Chondrocyte (in vitro differentiated cells): ENCODE measurements at regions not wholly inside any gene's neighbourhood (a gene's known extent, or its start where the extent isn't known, plus 50 kb on each side); places are given as distances from the start of the nearest gene placed in this dataset.
"Not testable (repeated sequence)": the region's sequence is repeated elsewhere in the genome, so short reads cannot be mapped to it uniquely, and the experiment has no call there.

Experiments used
- DNase-seq: peaks from one replicate; pipeline ENCODE4 v3.0.0; 2021; ENCODE audit warnings: mixed read lengths, low spot score
- H3K27ac Mint-ChIP-seq: one replicate; pipeline ENCODE4 v1.8.0; 2021; ENCODE audit warnings: mild to moderate bottlenecking, moderate library complexity, mixed read lengths; ENCODE audit not compliant: unreplicated experiment
- H3K27me3 Mint-ChIP-seq: 2 replicates; pipeline ENCODE4 v1.8.0; 2021; ENCODE audit warnings: low read depth, mixed read lengths
- H3K36me3 Mint-ChIP-seq: 2 replicates; pipeline ENCODE4 v1.8.0; 2021; ENCODE audit warnings: low read depth, mixed read lengths
- H3K4me1 Mint-ChIP-seq: 2 replicates; pipeline ENCODE4 v1.8.0; 2021; ENCODE audit warnings: low read depth, mild to moderate bottlenecking, mixed read lengths
- H3K4me3 Mint-ChIP-seq: one replicate; pipeline ENCODE4 v1.8.0; 2021; ENCODE audit warnings: mild to moderate bottlenecking, moderate library complexity, mixed read lengths; ENCODE audit not compliant: unreplicated experiment
- H3K9me3 Mint-ChIP-seq: 2 replicates; pipeline ENCODE4 v1.8.0; 2021; ENCODE audit warnings: low read depth, mixed read lengths
- TF ChIP-seq, protein P1 (sequence below): fragments of 200-600 bp; sonication (generic); IDR thresholded peaks from 2 replicates; pipeline ENCODE4 v1.5.0; 2021; ENCODE audit warnings: antibody characterized with exemption, mild to moderate bottlenecking, moderate library complexity

DNA sequence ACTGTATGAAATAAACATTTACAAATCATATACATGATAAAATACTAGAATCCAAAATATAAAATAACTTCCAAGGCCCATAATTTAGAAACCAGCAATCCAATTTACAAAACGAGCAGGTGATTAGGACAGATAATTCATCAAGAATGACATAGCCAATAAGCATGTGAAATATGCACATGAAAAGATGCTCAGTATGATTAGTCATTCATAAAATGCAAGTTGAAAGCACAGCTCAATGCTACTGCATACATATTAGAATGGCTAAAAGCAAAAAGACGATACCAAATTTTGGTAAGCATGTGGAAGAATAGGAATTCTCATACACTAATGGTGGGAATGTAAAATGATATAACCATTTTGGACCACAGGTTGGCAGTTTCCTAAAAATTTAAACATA is 837.2 kb upstream of the MIR17HG start:
- Mint-ChIP-seq H3K27me3 (no peaks in the 10 kb centered on the region), H3K36me3 (no peaks in the 10 kb centered on the region), H3K4me1 (no peaks in the 10 kb centered on the region), H3K27ac (no peak overlapping the region), H3K4me3 (no peak overlapping the region), H3K9me3 (peaks cover 4% of the 10 kb centered on the region)
- TF ChIP-seq, protein P1, sequence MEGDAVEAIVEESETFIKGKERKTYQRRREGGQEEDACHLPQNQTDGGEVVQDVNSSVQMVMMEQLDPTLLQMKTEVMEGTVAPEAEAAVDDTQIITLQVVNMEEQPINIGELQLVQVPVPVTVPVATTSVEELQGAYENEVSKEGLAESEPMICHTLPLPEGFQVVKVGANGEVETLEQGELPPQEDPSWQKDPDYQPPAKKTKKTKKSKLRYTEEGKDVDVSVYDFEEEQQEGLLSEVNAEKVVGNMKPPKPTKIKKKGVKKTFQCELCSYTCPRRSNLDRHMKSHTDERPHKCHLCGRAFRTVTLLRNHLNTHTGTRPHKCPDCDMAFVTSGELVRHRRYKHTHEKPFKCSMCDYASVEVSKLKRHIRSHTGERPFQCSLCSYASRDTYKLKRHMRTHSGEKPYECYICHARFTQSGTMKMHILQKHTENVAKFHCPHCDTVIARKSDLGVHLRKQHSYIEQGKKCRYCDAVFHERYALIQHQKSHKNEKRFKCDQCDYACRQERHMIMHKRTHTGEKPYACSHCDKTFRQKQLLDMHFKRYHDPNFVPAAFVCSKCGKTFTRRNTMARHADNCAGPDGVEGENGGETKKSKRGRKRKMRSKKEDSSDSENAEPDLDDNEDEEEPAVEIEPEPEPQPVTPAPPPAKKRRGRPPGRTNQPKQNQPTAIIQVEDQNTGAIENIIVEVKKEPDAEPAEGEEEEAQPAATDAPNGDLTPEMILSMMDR = no peak
- DNase-seq = no peak

DNA sequence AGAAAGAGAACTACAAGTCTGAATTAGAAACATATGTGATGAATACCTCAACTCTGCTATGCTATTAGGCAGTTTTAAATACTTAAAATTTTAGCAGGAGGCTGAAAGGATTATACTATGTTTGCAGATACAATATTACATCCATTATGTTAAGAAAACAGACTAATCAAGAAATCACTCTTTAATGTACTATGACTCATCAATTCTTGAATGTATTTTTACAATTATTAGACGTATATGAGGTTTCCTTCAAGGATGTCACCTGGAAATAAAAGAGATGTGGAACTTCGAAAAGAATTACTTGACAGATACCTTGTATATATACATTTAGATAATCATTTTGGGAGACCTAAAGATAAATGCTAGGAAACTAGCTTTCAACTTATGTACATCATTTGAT is 835.6 kb upstream of the MIR17HG start:
- no peak for DNase-seq
- no peaks in the 10 kb centered on the region for H3K27me3 Mint-ChIP-seq
- peaks cover 4% of the 10 kb centered on the region for H3K9me3 Mint-ChIP-seq
- TF ChIP-seq, protein P1 = no peak
- no peak overlapping the region for H3K27ac Mint-ChIP-seq
- no peaks in the 10 kb centered on the region for H3K4me1 Mint-ChIP-seq
- H3K36me3 Mint-ChIP-seq = no peaks in the 10 kb centered on the region
- no peak overlapping the region for H3K4me3 Mint-ChIP-seq

DNA sequence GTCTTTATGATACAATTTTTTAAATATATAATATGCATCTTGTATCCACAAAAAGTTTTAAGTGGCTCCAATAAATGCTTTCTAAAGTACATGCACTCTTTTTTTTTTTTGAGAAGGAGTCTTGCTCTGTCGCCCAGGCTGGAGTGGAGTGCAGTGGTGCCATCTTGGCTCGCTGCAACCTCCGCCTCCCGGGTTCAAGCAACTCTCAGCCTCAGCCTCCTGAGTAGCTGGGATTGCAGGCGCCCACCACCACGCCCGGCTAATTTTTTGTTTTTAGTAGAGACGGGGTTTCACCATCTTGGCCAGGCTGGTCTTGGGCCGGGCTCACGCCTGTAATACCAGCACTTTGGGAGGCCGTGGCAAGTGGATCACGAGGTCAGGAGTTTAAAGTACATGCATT is 832.8 kb upstream of the MIR17HG start:
- not testable (repeated sequence) for H3K9me3 Mint-ChIP-seq, H3K36me3 Mint-ChIP-seq, H3K27ac Mint-ChIP-seq, DNase-seq, H3K27me3 Mint-ChIP-seq, H3K4me1 Mint-ChIP-seq, H3K4me3 Mint-ChIP-seq

DNA sequence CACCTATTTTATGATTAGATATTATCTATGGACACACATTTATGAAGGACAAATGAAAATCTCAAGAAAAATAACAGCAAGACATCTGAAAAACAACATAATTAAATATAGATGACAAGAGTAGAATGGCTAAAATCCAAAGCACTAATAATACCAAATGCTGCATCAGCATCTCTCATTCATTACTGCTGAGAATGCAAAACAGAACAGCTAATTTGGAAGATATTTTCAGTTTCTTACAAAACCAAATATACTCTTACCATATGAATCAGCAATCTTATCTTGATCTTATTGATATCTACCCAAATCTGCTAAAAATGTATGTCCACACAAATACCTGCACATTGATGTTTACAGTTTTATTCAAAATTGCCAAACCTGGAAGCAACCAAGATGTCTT is 829.1 kb upstream of the MIR17HG start:
- TF ChIP-seq, protein P1 = no peak
- no peaks in the 10 kb centered on the region for H3K4me1 Mint-ChIP-seq

DNA sequence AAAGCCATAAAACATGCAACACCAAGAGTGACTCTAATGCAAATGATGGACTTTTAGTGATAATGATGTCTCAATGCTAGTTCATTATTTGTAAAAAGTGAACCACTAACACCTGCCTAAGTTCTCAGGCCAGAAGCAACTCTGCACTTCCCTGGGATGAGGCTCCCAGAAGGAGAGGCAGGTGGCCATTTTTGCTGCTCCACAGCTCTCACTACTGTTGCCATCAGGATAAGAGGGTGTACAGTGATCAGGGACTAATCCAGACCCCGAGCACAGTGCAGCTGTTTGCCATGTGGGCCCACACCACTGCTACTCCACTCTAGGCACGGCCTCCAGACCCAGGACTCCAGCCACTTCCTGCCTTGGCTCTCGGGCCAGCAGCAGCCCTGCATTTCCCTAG is 828.3 kb upstream of the MIR17HG start:
- Mint-ChIP-seq H3K36me3 (peaks cover 19% of the 10 kb centered on the region), H3K4me1 (no peaks in the 10 kb centered on the region), H3K9me3 (peaks cover 40% of the 10 kb centered on the region), H3K4me3 (no peak overlapping the region), H3K27me3 (no peaks in the 10 kb centered on the region), H3K27ac (no peak overlapping the region)
- DNase-seq = no peak
- TF ChIP-seq, protein P1 = no peak

More for the DNA sequence above, 829.1 kb upstream of the MIR17HG start:
- Mint-ChIP-seq H3K4me3 (no peak overlapping the region), H3K27me3 (no peaks in the 10 kb centered on the region), H3K27ac (no peak overlapping the region), H3K9me3 (peaks cover 33% of the 10 kb centered on the region), H3K36me3 (peaks cover 19% of the 10 kb centered on the region)
- DNase-seq = no peak

DNA sequence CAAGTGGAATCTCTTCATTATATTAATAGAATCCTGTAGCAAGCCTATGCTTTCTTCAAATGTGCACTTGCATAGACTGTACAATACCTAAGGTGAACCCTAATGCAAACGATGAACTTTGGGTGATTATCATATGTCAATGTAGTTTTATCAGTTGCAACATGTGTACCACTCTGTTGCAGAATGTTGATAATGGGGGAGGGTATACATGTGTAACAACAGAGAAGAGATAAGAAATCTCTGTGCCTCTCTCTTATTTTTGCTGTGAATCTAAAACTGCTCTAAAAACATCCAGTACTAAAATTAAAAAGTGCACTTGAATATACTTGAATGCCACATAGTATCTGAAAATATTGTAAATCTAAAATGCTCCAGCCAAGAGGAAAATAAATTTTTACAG is 820.8 kb upstream of the MIR17HG start:
- no peaks in the 10 kb centered on the region for H3K4me1 Mint-ChIP-seq
- no peak overlapping the region for H3K4me3 Mint-ChIP-seq
- no peak for DNase-seq
- no peaks in the 10 kb centered on the region for H3K27me3 Mint-ChIP-seq
- H3K9me3 Mint-ChIP-seq = peaks cover 24% of the 10 kb centered on the region
- peaks cover 9% of the 10 kb centered on the region for H3K36me3 Mint-ChIP-seq
- TF ChIP-seq, protein P1 = no peak
- H3K27ac Mint-ChIP-seq = no peak overlapping the region
